HepG2 (cell line): ENCODE measurements at regions not wholly inside any gene's neighbourhood (a gene's known extent, or its start where the extent isn't known, plus 50 kb on each side); places are given as distances from the start of the nearest gene placed in this dataset.

Source experiments
- ATAC-seq: fragments of 200-7000 bp; cut with Tn5 transposase; 3 replicates; pipeline ENCODE4 v1.9.1; 2020; ENCODE audit warnings: mild to moderate bottlenecking, moderate library complexity
- BruUV-seq: library from RNA; stranded (reverse); fragments of 400-500 nt; replicated peaks from 2 replicates; lab custom pipeline; 2021; lab: Mats Ljungman, UMichigan
- CTCF ChIA-PET: fragments of 300-600 bp; formaldehyde crosslinking; extraction: SDS; loops from one replicate; lab custom pipeline; 2021; ENCODE audit warnings: low total read pairs, inconsistent platforms, low intra/inter-chr PET ratio; lab: Yijun Ruan, JAX
- POLR2A ChIA-PET: fragments of 350-600 bp; sonication (Branson Sonifier 250); formaldehyde crosslinking; loops from one replicate; lab custom pipeline; 2020; ENCODE audit warnings: antibody characterized with exemption, inconsistent platforms; lab: Yijun Ruan, JAX
- DNase-seq: peaks from one replicate; pipeline ENCODE4 v3.0.0-alpha.2; 2015; ENCODE audit warnings: low spot score
- FAIRE-seq: peaks from 3 replicates; lab custom pipeline; 2011; peaks lifted over from hg19 to GRCh38; lab: Jason Lieb, UNC
- H2AFZ ChIP-seq: one replicate; pipeline ENCODE4 v1.6.1; 2011; ENCODE audit warnings: low read length, inconsistent platforms
- H3K27ac ChIP-seq: fragments of 300-600 bp; 3 replicates; pipeline ENCODE4 v1.8.0; 2011; ENCODE audit warnings: mixed run types, mild to moderate bottlenecking, mixed read lengths, low read length, inconsistent platforms; ENCODE audit not compliant: insufficient read depth; ENCODE audit errors: extremely low read length
- H3K27me3 ChIP-seq, 2 experiments: fragments of 200-600 bp in 1 of 2; 2 replicates in 1 of 2; 3 replicates in 1 of 2; pipeline versions ENCODE4 v1.6.0 to v1.8.0; 2011; ENCODE audit warnings: low read length in 2 of 2, mild to moderate bottlenecking in 2 of 2, moderate library complexity in 2 of 2, inconsistent platforms in 1 of 2; ENCODE audit not compliant: insufficient read depth in 2 of 2, control insufficient read depth in 1 of 2
- H3K36me3 ChIP-seq, 2 experiments: fragments of 200-600 bp in 1 of 2; replicated peaks in 1 of 2; 2 replicates in 1 of 2; 3 replicates in 1 of 2; pipeline versions ENCODE4 v1.5.1 to v1.8.0; 2011; ENCODE audit warnings: low read length in 2 of 2, inconsistent platforms in 1 of 2; ENCODE audit not compliant: insufficient read depth in 2 of 2, control insufficient read depth in 1 of 2
- H3K4me1 ChIP-seq: 2 replicates; pipeline ENCODE4 v1.5.1; 2012; ENCODE audit warnings: low read length, inconsistent platforms; ENCODE audit not compliant: insufficient read depth
- H3K4me2 ChIP-seq: 2 replicates; pipeline ENCODE4 v1.6.0; 2011; ENCODE audit warnings: low read depth, low read length, inconsistent platforms
- H3K4me3 ChIP-seq, 3 experiments: fragments of 200-600 bp in 1 of 3; sonication (generic), shearing (Covaris generic) in 1 of 3; replicated peaks in 1 of 3; 2 replicates each; pipeline ENCODE4 v1.5.1; 2011 to 2016; ENCODE audit warnings: low read length in 3 of 3, inconsistent platforms in 2 of 3, low read depth in 2 of 3, mild to moderate bottlenecking in 2 of 3, control low read depth in 1 of 3, mixed read lengths in 1 of 3; ENCODE audit not compliant: insufficient read depth in 1 of 3
- H3K79me2 ChIP-seq: one replicate; pipeline ENCODE4 v1.6.1; 2011; ENCODE audit warnings: low read length, inconsistent platforms; ENCODE audit not compliant: insufficient read depth
- H3K9ac ChIP-seq: 2 replicates; pipeline ENCODE4 v1.6.0; 2011; ENCODE audit warnings: mild to moderate bottlenecking, low read depth, low read length, inconsistent platforms; ENCODE audit not compliant: insufficient read depth
- H3K9me3 ChIP-seq: 2 replicates; pipeline ENCODE4 v1.5.1; 2012; ENCODE audit warnings: mild to moderate bottlenecking, low read length
- H4K20me1 ChIP-seq: 2 replicates; pipeline ENCODE4 v1.6.0; 2011; ENCODE audit warnings: inconsistent platforms, mild to moderate bottlenecking, low read length, moderate library complexity; ENCODE audit not compliant: insufficient read depth
- HIVEP1 ChIP-seq: sonication (generic); formaldehyde crosslinking; IDR thresholded peaks from 2 replicates; pipeline ENCODE4 v1.4.0; 2020; ENCODE audit warnings: mild to moderate bottlenecking, missing genetic modification reagents
- HOXA5 ChIP-seq: sonication (generic); formaldehyde crosslinking; IDR thresholded peaks from 2 replicates; pipeline ENCODE4 v1.4.0; 2020; ENCODE audit warnings: missing genetic modification reagents
- SIX4 ChIP-seq: sonication (generic); formaldehyde crosslinking; IDR thresholded peaks from 2 replicates; pipeline ENCODE4 v1.4.0; 2020; ENCODE audit warnings: missing genetic modification reagents
- SMC3 ChIP-seq: IDR thresholded peaks from 2 replicates; pipeline ENCODE4 v1.6.1; 2011; ENCODE audit warnings: low read length, improper control_type of control experiment
- ZKSCAN5 ChIP-seq: sonication (generic); formaldehyde crosslinking; IDR thresholded peaks from 2 replicates; pipeline ENCODE4 v1.5.1; 2020; ENCODE audit warnings: mild to moderate bottlenecking, missing genetic modification reagents
- ZNF160 ChIP-seq: sonication (generic); formaldehyde crosslinking; IDR thresholded peaks from 2 replicates; pipeline ENCODE4 v1.8.0; 2022; ENCODE audit warnings: mild to moderate bottlenecking, inconsistent platforms, missing genetic modification reagents
- ZNF232 ChIP-seq: sonication (generic); formaldehyde crosslinking; IDR thresholded peaks from 2 replicates; pipeline ENCODE4 v1.4.0; 2020; ENCODE audit warnings: missing genetic modification reagents, borderline replicate concordance
- ZNF253 ChIP-seq: sonication (generic); formaldehyde crosslinking; IDR thresholded peaks from 2 replicates; pipeline ENCODE4 v1.8.0; 2022; ENCODE audit warnings: mild to moderate bottlenecking, missing genetic modification reagents, borderline replicate concordance
- ZNF772 ChIP-seq: sonication (generic); formaldehyde crosslinking; IDR thresholded peaks from 2 replicates; pipeline ENCODE4 v1.5.0; 2020; ENCODE audit warnings: mild to moderate bottlenecking, missing genetic modification reagents
- WGBS: methylation state at CpG from one replicate; pipeline ENCODE4 v1.1.6; 2017; ENCODE audit warnings: low lambda C conversion rate; 5-methylcytosine and 5-hydroxymethylcytosine counted together
- in situ Hi-C: cut with HindIII; loops from 2 replicates; pipeline ENCODE4 v1.10.0; 2017; ENCODE audit warnings: low pct_unique_long_range_greater_than_20kb; ENCODE audit not compliant: extremely low pct_ligation_motif_present
- intact Hi-C: fragments of 100-400 bp; cut with micrococcal nuclease; formaldehyde crosslinking; loops from one replicate; pipeline ENCODE4 v1.10.0; 2022; ENCODE audit not compliant: unreplicated experiment
- TF ChIP-seq, protein P1 (sequence below): sonication (generic); formaldehyde crosslinking; IDR thresholded peaks from 2 replicates; pipeline ENCODE4 v1.5.1; 2020; ENCODE audit warnings: missing genetic modification reagents, mild to moderate bottlenecking, borderline replicate concordance
- TF ChIP-seq, protein P2 (sequence below): sonication (generic); formaldehyde crosslinking; IDR thresholded peaks from 2 replicates; pipeline ENCODE4 v1.8.1; 2022; ENCODE audit warnings: low read depth, mild to moderate bottlenecking, missing genetic modification reagents
- TF ChIP-seq, protein P3 (sequence below): sonication (generic); formaldehyde crosslinking; IDR thresholded peaks from 2 replicates; pipeline ENCODE4 v1.5.0; 2020; ENCODE audit warnings: mild to moderate bottlenecking, missing genetic modification reagents, borderline replicate concordance

GRCh38 chr7:66539902-66540375, 88.7 kb upstream of the KCTD7 start:
- Histone ChIP-seq H2AFZ (no peak overlapping the region), H3K9ac (no peak overlapping the region), H3K27ac (peak overlapping the region; percentile 63), H3K79me2 (no peaks in the 10 kb centered on the region), H3K27me3 (no peaks in the 10 kb centered on the region), H3K4me1 (peaks cover 58% of the 10 kb centered on the region), H3K4me3 (no peak overlapping the region), H4K20me1 (no peaks in the 10 kb centered on the region), H3K36me3 (peaks cover 2 to 13% of the 10 kb centered on the region in 2 experiments; a peak in 3 of 5 replicates), H3K4me2 (no peak overlapping the region), H3K9me3 (no peaks in the 10 kb centered on the region)
- 69% methylated on average over 8 of the region's 8 CpGs for WGBS
- intact Hi-C loops: loop anchor here (5.0 kb wide), 1 partner anchor 398 kb away; no protein-coding TSS in a partner anchor
- in situ Hi-C loops: no loop called here
- ChIA-PET POLR2A (no interaction called here), CTCF (no interaction called here)
- peak; percentile 43 for DNase-seq
- BruUV-seq: no TSS peak
- no peak for ATAC-seq
- peak; percentile 56 for FAIRE-seq
- TF ChIP-seq, protein P1, sequence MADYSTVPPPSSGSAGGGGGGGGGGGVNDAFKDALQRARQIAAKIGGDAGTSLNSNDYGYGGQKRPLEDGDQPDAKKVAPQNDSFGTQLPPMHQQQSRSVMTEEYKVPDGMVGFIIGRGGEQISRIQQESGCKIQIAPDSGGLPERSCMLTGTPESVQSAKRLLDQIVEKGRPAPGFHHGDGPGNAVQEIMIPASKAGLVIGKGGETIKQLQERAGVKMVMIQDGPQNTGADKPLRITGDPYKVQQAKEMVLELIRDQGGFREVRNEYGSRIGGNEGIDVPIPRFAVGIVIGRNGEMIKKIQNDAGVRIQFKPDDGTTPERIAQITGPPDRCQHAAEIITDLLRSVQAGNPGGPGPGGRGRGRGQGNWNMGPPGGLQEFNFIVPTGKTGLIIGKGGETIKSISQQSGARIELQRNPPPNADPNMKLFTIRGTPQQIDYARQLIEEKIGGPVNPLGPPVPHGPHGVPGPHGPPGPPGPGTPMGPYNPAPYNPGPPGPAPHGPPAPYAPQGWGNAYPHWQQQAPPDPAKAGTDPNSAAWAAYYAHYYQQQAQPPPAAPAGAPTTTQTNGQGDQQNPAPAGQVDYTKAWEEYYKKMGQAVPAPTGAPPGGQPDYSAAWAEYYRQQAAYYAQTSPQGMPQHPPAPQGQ (CRISPR knock-in tag): no peak
- no peak for TF ChIP-seq ZKSCAN5 (CRISPR knock-in tag)
- TF ChIP-seq, protein P2, sequence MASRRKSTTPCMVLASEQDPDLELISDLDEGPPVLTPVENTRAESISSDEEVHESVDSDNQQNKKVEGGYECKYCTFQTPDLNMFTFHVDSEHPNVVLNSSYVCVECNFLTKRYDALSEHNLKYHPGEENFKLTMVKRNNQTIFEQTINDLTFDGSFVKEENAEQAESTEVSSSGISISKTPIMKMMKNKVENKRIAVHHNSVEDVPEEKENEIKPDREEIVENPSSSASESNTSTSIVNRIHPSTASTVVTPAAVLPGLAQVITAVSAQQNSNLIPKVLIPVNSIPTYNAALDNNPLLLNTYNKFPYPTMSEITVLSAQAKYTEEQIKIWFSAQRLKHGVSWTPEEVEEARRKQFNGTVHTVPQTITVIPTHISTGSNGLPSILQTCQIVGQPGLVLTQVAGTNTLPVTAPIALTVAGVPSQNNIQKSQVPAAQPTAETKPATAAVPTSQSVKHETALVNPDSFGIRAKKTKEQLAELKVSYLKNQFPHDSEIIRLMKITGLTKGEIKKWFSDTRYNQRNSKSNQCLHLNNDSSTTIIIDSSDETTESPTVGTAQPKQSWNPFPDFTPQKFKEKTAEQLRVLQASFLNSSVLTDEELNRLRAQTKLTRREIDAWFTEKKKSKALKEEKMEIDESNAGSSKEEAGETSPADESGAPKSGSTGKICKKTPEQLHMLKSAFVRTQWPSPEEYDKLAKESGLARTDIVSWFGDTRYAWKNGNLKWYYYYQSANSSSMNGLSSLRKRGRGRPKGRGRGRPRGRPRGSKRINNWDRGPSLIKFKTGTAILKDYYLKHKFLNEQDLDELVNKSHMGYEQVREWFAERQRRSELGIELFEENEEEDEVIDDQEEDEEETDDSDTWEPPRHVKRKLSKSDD: no peak
- no peak for TF ChIP-seq SIX4 (CRISPR knock-in tag)
- no peak for TF ChIP-seq ZNF160 (CRISPR knock-in tag)
- TF ChIP-seq HIVEP1: no peak
- no peak for TF ChIP-seq HOXA5 (CRISPR knock-in tag)
- TF ChIP-seq ZNF253 (CRISPR knock-in tag): no peak
- no peak for TF ChIP-seq ZNF232 (CRISPR knock-in tag)
- peak; percentile 27; the same call in 1 of the 2 replicates for TF ChIP-seq ZNF772 (CRISPR knock-in tag)
- no peak for TF ChIP-seq SMC3
- TF ChIP-seq, protein P3, sequence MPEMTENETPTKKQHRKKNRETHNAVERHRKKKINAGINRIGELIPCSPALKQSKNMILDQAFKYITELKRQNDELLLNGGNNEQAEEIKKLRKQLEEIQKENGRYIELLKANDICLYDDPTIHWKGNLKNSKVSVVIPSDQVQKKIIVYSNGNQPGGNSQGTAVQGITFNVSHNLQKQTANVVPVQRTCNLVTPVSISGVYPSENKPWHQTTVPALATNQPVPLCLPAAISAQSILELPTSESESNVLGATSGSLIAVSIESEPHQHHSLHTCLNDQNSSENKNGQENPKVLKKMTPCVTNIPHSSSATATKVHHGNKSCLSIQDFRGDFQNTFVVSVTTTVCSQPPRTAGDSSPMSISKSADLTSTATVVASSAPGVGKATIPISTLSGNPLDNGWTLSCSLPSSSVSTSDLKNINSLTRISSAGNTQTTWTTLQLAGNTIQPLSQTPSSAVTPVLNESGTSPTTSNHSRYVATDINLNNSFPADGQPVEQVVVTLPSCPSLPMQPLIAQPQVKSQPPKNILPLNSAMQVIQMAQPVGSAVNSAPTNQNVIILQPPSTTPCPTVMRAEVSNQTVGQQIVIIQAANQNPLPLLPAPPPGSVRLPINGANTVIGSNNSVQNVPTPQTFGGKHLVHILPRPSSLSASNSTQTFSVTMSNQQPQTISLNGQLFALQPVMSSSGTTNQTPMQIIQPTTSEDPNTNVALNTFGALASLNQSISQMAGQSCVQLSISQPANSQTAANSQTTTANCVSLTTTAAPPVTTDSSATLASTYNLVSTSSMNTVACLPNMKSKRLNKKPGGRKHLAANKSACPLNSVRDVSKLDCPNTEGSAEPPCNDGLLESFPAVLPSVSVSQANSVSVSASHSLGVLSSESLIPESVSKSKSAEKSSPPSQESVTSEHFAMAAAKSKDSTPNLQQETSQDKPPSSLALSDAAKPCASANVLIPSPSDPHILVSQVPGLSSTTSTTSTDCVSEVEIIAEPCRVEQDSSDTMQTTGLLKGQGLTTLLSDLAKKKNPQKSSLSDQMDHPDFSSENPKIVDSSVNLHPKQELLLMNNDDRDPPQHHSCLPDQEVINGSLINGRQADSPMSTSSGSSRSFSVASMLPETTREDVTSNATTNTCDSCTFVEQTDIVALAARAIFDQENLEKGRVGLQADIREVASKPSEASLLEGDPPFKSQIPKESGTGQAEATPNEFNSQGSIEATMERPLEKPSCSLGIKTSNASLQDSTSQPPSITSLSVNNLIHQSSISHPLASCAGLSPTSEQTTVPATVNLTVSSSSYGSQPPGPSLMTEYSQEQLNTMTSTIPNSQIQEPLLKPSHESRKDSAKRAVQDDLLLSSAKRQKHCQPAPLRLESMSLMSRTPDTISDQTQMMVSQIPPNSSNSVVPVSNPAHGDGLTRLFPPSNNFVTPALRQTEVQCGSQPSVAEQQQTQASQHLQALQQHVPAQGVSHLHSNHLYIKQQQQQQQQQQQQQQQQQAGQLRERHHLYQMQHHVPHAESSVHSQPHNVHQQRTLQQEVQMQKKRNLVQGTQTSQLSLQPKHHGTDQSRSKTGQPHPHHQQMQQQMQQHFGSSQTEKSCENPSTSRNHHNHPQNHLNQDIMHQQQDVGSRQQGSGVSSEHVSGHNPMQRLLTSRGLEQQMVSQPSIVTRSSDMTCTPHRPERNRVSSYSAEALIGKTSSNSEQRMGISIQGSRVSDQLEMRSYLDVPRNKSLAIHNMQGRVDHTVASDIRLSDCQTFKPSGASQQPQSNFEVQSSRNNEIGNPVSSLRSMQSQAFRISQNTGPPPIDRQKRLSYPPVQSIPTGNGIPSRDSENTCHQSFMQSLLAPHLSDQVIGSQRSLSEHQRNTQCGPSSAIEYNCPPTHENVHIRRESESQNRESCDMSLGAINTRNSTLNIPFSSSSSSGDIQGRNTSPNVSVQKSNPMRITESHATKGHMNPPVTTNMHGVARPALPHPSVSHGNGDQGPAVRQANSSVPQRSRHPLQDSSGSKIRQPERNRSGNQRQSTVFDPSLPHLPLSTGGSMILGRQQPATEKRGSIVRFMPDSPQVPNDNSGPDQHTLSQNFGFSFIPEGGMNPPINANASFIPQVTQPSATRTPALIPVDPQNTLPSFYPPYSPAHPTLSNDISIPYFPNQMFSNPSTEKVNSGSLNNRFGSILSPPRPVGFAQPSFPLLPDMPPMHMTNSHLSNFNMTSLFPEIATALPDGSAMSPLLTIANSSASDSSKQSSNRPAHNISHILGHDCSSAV (CRISPR knock-in tag): no peak
